GM12864 (cell line): ENCODE measurements at regions not wholly inside any gene's neighbourhood (a gene's known extent, or its start where the extent isn't known, plus 50 kb on each side); places are given as distances from the start of the nearest gene placed in this dataset.

ENCODE experiments used
- DNase-seq: peaks from one replicate; pipeline ENCODE4 v3.0.0-alpha.2; 2011; ENCODE audit warnings: low read depth
- H3K4me3 ChIP-seq: 2 replicates; pipeline ENCODE4 v1.5.1; 2011; ENCODE audit warnings: mild to moderate bottlenecking, low read depth, low read length, control low read depth
- CTCF ChIP-seq: IDR thresholded peaks from 2 replicates; pipeline ENCODE4 v1.5.1; 2011; ENCODE audit warnings: low read depth, mild to moderate bottlenecking, moderate library complexity, low read length, control low read depth, inconsistent platforms; ENCODE audit errors: missing control alignments

- TF ChIP-seq CTCF = no peak
- no peak for DNase-seq
- H3K4me3 ChIP-seq = no peak overlapping the region
Observed at GRCh38 chr3:25944329-25944728, 154.4 kb downstream of the OXSM start.

- no peak for TF ChIP-seq CTCF
- DNase-seq = no peak
Observed at GRCh38 chr3:25945366-25945765, 155.5 kb downstream of the OXSM start.

GRCh38 chr3:25945836-25946235, 155.9 kb downstream of the OXSM start:
- no peak for TF ChIP-seq CTCF
- no peak for DNase-seq
- no peak overlapping the region for H3K4me3 ChIP-seq

More at GRCh38 chr3:25945366-25945765, 155.5 kb downstream of the OXSM start:
- H3K4me3 ChIP-seq = no peak overlapping the region

GRCh38 chr3:25952133-25952532, 162.2 kb downstream of the OXSM start:
- H3K4me3 ChIP-seq = no peak overlapping the region
- no peak for DNase-seq
- TF ChIP-seq CTCF = no peak

- no peak overlapping the region for H3K4me3 ChIP-seq
- TF ChIP-seq CTCF = no peak
- no peak for DNase-seq
Observed at GRCh38 chr3:25957026-25957425, 167.1 kb downstream of the OXSM start.

GRCh38 chr3:25960776-25961175, 170.9 kb downstream of the OXSM start:
- DNase-seq = no peak
- no peak overlapping the region for H3K4me3 ChIP-seq
- no peak for TF ChIP-seq CTCF

- no peak overlapping the region for H3K4me3 ChIP-seq
- peak; percentile 13 for TF ChIP-seq CTCF
- no peak for DNase-seq
Observed at GRCh38 chr3:25962255-25962654, 172.4 kb downstream of the OXSM start.
